ENCODE measurements at regions not wholly inside any gene's neighbourhood (a gene's known extent, or its start where the extent isn't known, plus 50 kb on each side); places are given as distances from the start of the nearest gene placed in this dataset.

- peak; percentile 63 for DNase-seq
- Mint-ChIP-seq H3K9me3 (no peaks in the 10 kb centered on the region), H3K36me3 (ENCODE audit: low read depth) (no peaks in the 10 kb centered on the region), H3K4me3 (no peak overlapping the region), H3K27ac (no peak overlapping the region), H3K4me1 (ENCODE audit: low read depth) (peaks cover 7% of the 10 kb centered on the region; the same call in 1 of the 2 replicates), H3K27me3 (ENCODE audit: insufficient read depth) (no peaks in the 10 kb centered on the region)
- TF ChIP-seq CTCF (IDR thresholded peaks at IDR 0.05): no peak
Observed at GRCh38 chr7:15780271-15780670, 93.8 kb upstream of the MEOX2 start.

- H3K27me3 Mint-ChIP-seq (ENCODE audit: insufficient read depth): no peaks in the 10 kb centered on the region; the same call in 1 of the 2 replicates
- no peak for DNase-seq
- no peaks in the 10 kb centered on the region for H3K9me3 Mint-ChIP-seq
- no peak for TF ChIP-seq CTCF (IDR thresholded peaks at IDR 0.05)
- H3K4me3 Mint-ChIP-seq: no peak overlapping the region
- no peaks in the 10 kb centered on the region for H3K36me3 Mint-ChIP-seq (ENCODE audit: low read depth)
- peaks cover 7% of the 10 kb centered on the region; the same call in 1 of the 2 replicates for H3K4me1 Mint-ChIP-seq (ENCODE audit: low read depth)
- H3K27ac Mint-ChIP-seq: no peak overlapping the region
Observed at GRCh38 chr7:15778191-15778590, 91.7 kb upstream of the MEOX2 start.

GRCh38 chr7:15765753-15766152 lies 79.3 kb upstream of the MEOX2 start:
- Mint-ChIP-seq H3K4me1 (ENCODE audit: low read depth) (peaks cover 6% of the 10 kb centered on the region; the same call in 1 of the 2 replicates), H3K9me3 (no peaks in the 10 kb centered on the region; the same call in 1 of the 2 replicates), H3K36me3 (ENCODE audit: low read depth) (no peaks in the 10 kb centered on the region), H3K4me3 (no peak overlapping the region), H3K27me3 (ENCODE audit: insufficient read depth) (no peaks in the 10 kb centered on the region), H3K27ac (no peak overlapping the region)
- DNase-seq: no peak
- TF ChIP-seq CTCF (IDR thresholded peaks at IDR 0.05): no peak

GRCh38 chr7:15764851-15765382 lies 78.4 kb upstream of the MEOX2 start:
- H3K9me3 Mint-ChIP-seq: no peaks in the 10 kb centered on the region; the same call in 1 of the 2 replicates
- no peak for DNase-seq
- no peak overlapping the region for H3K27ac Mint-ChIP-seq
- H3K36me3 Mint-ChIP-seq (ENCODE audit: low read depth): no peaks in the 10 kb centered on the region
- no peak overlapping the region for H3K4me3 Mint-ChIP-seq
- peaks cover 6% of the 10 kb centered on the region; the same call in 1 of the 2 replicates for H3K4me1 Mint-ChIP-seq (ENCODE audit: low read depth)
- no peaks in the 10 kb centered on the region for H3K27me3 Mint-ChIP-seq (ENCODE audit: insufficient read depth)
- no peak for TF ChIP-seq CTCF (IDR thresholded peaks at IDR 0.05)

- Mint-ChIP-seq H3K9me3 (no peaks in the 10 kb centered on the region; the same call in 1 of the 2 replicates), H3K36me3 (ENCODE audit: low read depth) (no peaks in the 10 kb centered on the region), H3K4me3 (no peak overlapping the region), H3K27ac (no peak overlapping the region; the same call in 1 of the 2 replicates), H3K27me3 (ENCODE audit: insufficient read depth) (no peaks in the 10 kb centered on the region), H3K4me1 (ENCODE audit: low read depth) (peaks cover 6% of the 10 kb centered on the region; the same call in 1 of the 2 replicates)
- no peak for TF ChIP-seq CTCF (IDR thresholded peaks at IDR 0.05)
- no peak for DNase-seq
Observed at GRCh38 chr7:15764010-15764409, 77.5 kb upstream of the MEOX2 start.

Measured in HFFc6 (cell line).